Activated gamma-delta T cell (primary cell): ENCODE measurements at regions not wholly inside any gene's neighbourhood (a gene's known extent, or its start where the extent isn't known, plus 50 kb on each side); places are given as distances from the start of the nearest gene placed in this dataset.

ENCODE experiments used
- DNase-seq: peaks from one replicate; lab custom pipeline; 2025; lab: John Stamatoyannopoulos, UW

GRCh38 chr7:67683628-67684027, 687.0 kb downstream of the TYW1 start:
- DNase-seq: no peak

- DNase-seq: no peak
Observed at GRCh38 chr7:67690700-67691099, 694.1 kb downstream of the TYW1 start.

- DNase-seq: no peak
Observed at GRCh38 chr7:67692425-67692824, 695.8 kb downstream of the TYW1 start.

GRCh38 chr7:67696124-67696523, 699.5 kb downstream of the TYW1 start:
- no peak for DNase-seq

GRCh38 chr7:67696878-67697277, 700.2 kb downstream of the TYW1 start:
- no peak for DNase-seq

GRCh38 chr7:67698354-67698753, 701.7 kb downstream of the TYW1 start:
- DNase-seq: no peak

GRCh38 chr7:67705850-67706249, 709.2 kb downstream of the TYW1 start:
- DNase-seq: no peak

- DNase-seq: no peak
Observed at GRCh38 chr7:67711706-67712105, 715.1 kb downstream of the TYW1 start.

GRCh38 chr7:67713451-67714056, 716.9 kb downstream of the TYW1 start:
- no peak for DNase-seq

GRCh38 chr7:67716729-67717128, 720.1 kb downstream of the TYW1 start:
- no peak for DNase-seq

GRCh38 chr7:67723591-67723990, 727.0 kb downstream of the TYW1 start:
- DNase-seq: no peak

- no peak for DNase-seq
Observed at GRCh38 chr7:67724435-67724834, 727.8 kb downstream of the TYW1 start.

- DNase-seq: no peak
Observed at GRCh38 chr7:67724955-67725354, 728.3 kb downstream of the TYW1 start.

GRCh38 chr7:67725423-67725822, 728.8 kb downstream of the TYW1 start:
- DNase-seq: no peak

GRCh38 chr7:67729771-67730170, 733.1 kb downstream of the TYW1 start:
- DNase-seq: no peak

GRCh38 chr7:67731704-67732103, 735.1 kb downstream of the TYW1 start:
- no peak for DNase-seq

GRCh38 chr7:67732898-67733297, 736.3 kb downstream of the TYW1 start:
- no peak for DNase-seq

GRCh38 chr7:67738145-67738544, 741.5 kb downstream of the TYW1 start:
- no peak for DNase-seq

- DNase-seq: no peak
Observed at GRCh38 chr7:67738958-67739357, 742.3 kb downstream of the TYW1 start.

GRCh38 chr7:67743501-67743900, 746.9 kb downstream of the TYW1 start:
- no peak for DNase-seq

- no peak for DNase-seq
Observed at GRCh38 chr7:67752227-67752626, 755.6 kb downstream of the TYW1 start.

GRCh38 chr7:67753891-67754290, 757.3 kb downstream of the TYW1 start:
- DNase-seq: no peak

- DNase-seq: no peak
Observed at GRCh38 chr7:67754651-67755050, 758.0 kb downstream of the TYW1 start.

- DNase-seq: no peak
Observed at GRCh38 chr7:67758551-67758950, 761.9 kb downstream of the TYW1 start.

- no peak for DNase-seq
Observed at GRCh38 chr7:67760971-67761370, 764.3 kb downstream of the TYW1 start.
